ENCODE measurements at regions not wholly inside any gene's neighbourhood (a gene's known extent, or its start where the extent isn't known, plus 50 kb on each side); places are given as distances from the start of the nearest gene placed in this dataset.

GRCh38 chr12:27905285-27906126 is 67.0 kb downstream of the PTHLH start:
- Histone ChIP-seq H3K27me3 (ENCODE audit: control insufficient read depth, insufficient read depth, low read length) (no peaks in the 10 kb centered on the region), H3K27ac (ENCODE audit: low read depth in 2 of 2, low read length in 2 of 2) (no peak overlapping the region), H3K4me3 (ENCODE audit: low read length in 3 of 3) (no peak overlapping the region), H3K9me3 (ENCODE audit: control insufficient read depth in 2 of 3, insufficient read depth in 1 of 3, low read length in 3 of 3) (no peaks in the 10 kb centered on the region), H3K9ac (ENCODE audit: low read length in 3 of 3) (no peak overlapping the region), H3K36me3 (ENCODE audit: control insufficient read depth in 2 of 3, insufficient read depth in 3 of 3, low read length in 3 of 3) (no peaks in the 10 kb centered on the region), H3K4me1 (ENCODE audit: control insufficient read depth in 2 of 3, insufficient read depth in 2 of 3, low read depth in 1 of 3, low read length in 3 of 3) (no peaks in the 10 kb centered on the region)
- TF ChIP-seq CTCF (IDR thresholded peaks at IDR 0.05; ENCODE audit: borderline replicate concordance, extremely low read depth, insufficient read depth): no peak
- DNase-seq (no peak), FAIRE-seq (no peak)
- intact Hi-C loops (cut with DNase I): no loop called here

GRCh38 chr12:27902651-27903050 is 69.9 kb downstream of the PTHLH start:
- no peaks in the 10 kb centered on the region for H3K27me3 ChIP-seq (ENCODE audit: control insufficient read depth, insufficient read depth, low read length)
- TF ChIP-seq CTCF (IDR thresholded peaks at IDR 0.05; ENCODE audit: borderline replicate concordance, extremely low read depth, insufficient read depth): no peak
- no peaks in the 10 kb centered on the region for H3K36me3 ChIP-seq (ENCODE audit: control insufficient read depth in 2 of 3, insufficient read depth in 3 of 3, low read length in 3 of 3)
- no peak overlapping the region for H3K9ac ChIP-seq (ENCODE audit: low read length in 3 of 3)
- H3K4me1 ChIP-seq (ENCODE audit: control insufficient read depth in 2 of 3, insufficient read depth in 2 of 3, low read depth in 1 of 3, low read length in 3 of 3): no peaks in the 10 kb centered on the region
- no peak for FAIRE-seq
- H3K27ac ChIP-seq (ENCODE audit: low read depth in 2 of 2, low read length in 2 of 2): no peak overlapping the region
- DNase-seq: no peak
- no peak overlapping the region for H3K4me3 ChIP-seq (ENCODE audit: low read length in 3 of 3)
- no peaks in the 10 kb centered on the region for H3K9me3 ChIP-seq (ENCODE audit: control insufficient read depth in 2 of 3, insufficient read depth in 1 of 3, low read length in 3 of 3)
- intact Hi-C loops (cut with DNase I): no loop called here

DNA sequence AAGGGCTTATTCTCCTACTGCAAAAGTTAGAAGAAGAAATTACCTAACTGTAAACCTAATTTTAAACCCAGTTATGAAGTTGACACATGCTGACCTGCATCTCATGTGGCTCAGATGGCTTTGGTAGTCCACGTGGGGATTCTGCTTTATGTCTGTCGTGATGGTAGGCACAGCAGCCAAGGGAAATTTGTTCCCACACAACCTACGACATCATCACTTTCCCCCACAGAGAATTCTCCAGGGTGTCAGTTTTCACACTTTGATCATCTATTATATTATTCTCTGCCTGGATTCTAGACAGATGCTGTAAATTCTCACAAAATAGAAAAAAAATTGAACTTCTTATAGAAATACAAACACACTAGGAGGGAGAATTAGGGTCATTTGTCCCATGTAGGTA is 70.6 kb downstream of the PTHLH start:
- intact Hi-C loops (cut with DNase I): no loop called here
- Histone ChIP-seq H3K36me3 (ENCODE audit: control insufficient read depth in 2 of 3, insufficient read depth in 3 of 3, low read length in 3 of 3) (no peaks in the 10 kb centered on the region), H3K4me1 (ENCODE audit: control insufficient read depth in 2 of 3, insufficient read depth in 2 of 3, low read depth in 1 of 3, low read length in 3 of 3) (no peaks in the 10 kb centered on the region), H3K9ac (ENCODE audit: low read length in 3 of 3) (no peak overlapping the region), H3K27me3 (ENCODE audit: control insufficient read depth, insufficient read depth, low read length) (no peaks in the 10 kb centered on the region), H3K9me3 (ENCODE audit: control insufficient read depth in 2 of 3, insufficient read depth in 1 of 3, low read length in 3 of 3) (no peaks in the 10 kb centered on the region), H3K27ac (ENCODE audit: low read depth in 2 of 2, low read length in 2 of 2) (no peak overlapping the region), H3K4me3 (ENCODE audit: low read length in 3 of 3) (no peak overlapping the region)
- FAIRE-seq (no peak), DNase-seq (no peak)
- no peak for TF ChIP-seq CTCF (IDR thresholded peaks at IDR 0.05; ENCODE audit: borderline replicate concordance, extremely low read depth, insufficient read depth)
